Mesothelial cell of epicardium (in vitro differentiated cells): ENCODE measurements at regions not wholly inside any gene's neighbourhood (a gene's known extent, or its start where the extent isn't known, plus 50 kb on each side); places are given as distances from the start of the nearest gene placed in this dataset.

Source experiments
- DNase-seq, 2 experiments: peaks; one replicate each; pipeline ENCODE4 v3.0.0; 2021; ENCODE audit warnings: low spot score in 2 of 2; ENCODE audit not compliant: unreplicated experiment in 2 of 2
- H3K27ac Mint-ChIP-seq: 2 replicates; pipeline ENCODE4 v1.8.0; 2021; ENCODE audit warnings: mixed read lengths
- H3K27me3 Mint-ChIP-seq: 2 replicates; pipeline ENCODE4 v1.8.0; 2021; ENCODE audit warnings: low read depth, mixed read lengths
- H3K36me3 Mint-ChIP-seq: 2 replicates; pipeline ENCODE4 v1.8.0; 2021; ENCODE audit warnings: mixed read lengths
- H3K4me1 Mint-ChIP-seq: 2 replicates; pipeline ENCODE4 v1.8.0; 2021; ENCODE audit warnings: mixed read lengths
- H3K4me3 Mint-ChIP-seq: 2 replicates; pipeline ENCODE4 v1.8.0; 2021; ENCODE audit warnings: mild to moderate bottlenecking, moderate library complexity, mixed read lengths
- H3K9me3 Mint-ChIP-seq: 2 replicates; pipeline ENCODE4 v1.8.0; 2021; ENCODE audit warnings: mixed read lengths
- TF ChIP-seq, protein P1 (sequence below): fragments of 200-600 bp; sonication (generic); IDR thresholded peaks from one replicate; pipeline ENCODE4 v1.5.0; 2021; ENCODE audit warnings: antibody characterized with exemption; ENCODE audit not compliant: unreplicated experiment

DNA sequence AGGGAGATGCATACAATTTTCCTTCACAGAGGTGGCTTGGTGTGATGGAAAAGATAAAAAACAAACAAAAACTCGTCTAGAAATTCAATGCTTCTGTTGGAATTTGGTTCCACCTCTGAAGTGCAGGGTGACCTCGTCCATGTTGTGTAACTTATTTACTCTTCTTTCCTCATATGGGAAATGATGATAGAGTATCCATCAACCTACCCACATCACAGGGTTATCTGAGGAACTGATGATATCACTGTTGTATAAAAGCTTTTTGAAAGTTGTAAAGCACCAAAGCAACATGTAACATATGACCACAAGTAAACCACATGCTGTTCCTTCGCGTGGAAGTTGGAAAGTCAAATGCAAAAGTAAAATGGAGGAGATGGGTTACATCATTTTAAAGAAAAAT, 212.0 kb upstream of the SGK1 start:
- TF ChIP-seq, protein P1, sequence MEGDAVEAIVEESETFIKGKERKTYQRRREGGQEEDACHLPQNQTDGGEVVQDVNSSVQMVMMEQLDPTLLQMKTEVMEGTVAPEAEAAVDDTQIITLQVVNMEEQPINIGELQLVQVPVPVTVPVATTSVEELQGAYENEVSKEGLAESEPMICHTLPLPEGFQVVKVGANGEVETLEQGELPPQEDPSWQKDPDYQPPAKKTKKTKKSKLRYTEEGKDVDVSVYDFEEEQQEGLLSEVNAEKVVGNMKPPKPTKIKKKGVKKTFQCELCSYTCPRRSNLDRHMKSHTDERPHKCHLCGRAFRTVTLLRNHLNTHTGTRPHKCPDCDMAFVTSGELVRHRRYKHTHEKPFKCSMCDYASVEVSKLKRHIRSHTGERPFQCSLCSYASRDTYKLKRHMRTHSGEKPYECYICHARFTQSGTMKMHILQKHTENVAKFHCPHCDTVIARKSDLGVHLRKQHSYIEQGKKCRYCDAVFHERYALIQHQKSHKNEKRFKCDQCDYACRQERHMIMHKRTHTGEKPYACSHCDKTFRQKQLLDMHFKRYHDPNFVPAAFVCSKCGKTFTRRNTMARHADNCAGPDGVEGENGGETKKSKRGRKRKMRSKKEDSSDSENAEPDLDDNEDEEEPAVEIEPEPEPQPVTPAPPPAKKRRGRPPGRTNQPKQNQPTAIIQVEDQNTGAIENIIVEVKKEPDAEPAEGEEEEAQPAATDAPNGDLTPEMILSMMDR = no peak
- no peak for DNase-seq
- peaks cover 10% of the 10 kb centered on the region for H3K4me1 Mint-ChIP-seq
- H3K36me3 Mint-ChIP-seq = no peaks in the 10 kb centered on the region
- H3K27me3 Mint-ChIP-seq = no peaks in the 10 kb centered on the region
- H3K27ac Mint-ChIP-seq = no peak overlapping the region
- peaks cover 3% of the 10 kb centered on the region for H3K9me3 Mint-ChIP-seq
- no peak overlapping the region for H3K4me3 Mint-ChIP-seq

DNA sequence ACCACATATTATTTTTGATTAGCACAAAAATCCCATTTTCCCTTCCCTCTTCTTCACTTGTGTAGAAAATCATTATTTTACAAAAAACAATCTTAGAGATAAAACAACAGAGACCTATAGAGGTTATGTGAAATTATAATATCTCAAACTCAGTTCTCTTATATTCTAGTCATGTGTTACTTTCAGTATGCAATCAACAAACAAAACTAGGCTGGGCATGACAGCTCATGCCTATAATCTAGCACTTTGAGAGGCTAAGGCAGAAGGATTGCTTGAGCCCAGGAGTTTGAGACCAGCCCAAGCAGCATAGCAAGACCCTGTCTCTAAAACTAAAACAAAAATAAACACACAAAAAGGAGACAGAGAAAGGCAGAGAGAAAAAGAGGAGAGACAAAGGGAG, 211.4 kb upstream of the SGK1 start:
- H3K4me3 Mint-ChIP-seq = no peak overlapping the region

DNA sequence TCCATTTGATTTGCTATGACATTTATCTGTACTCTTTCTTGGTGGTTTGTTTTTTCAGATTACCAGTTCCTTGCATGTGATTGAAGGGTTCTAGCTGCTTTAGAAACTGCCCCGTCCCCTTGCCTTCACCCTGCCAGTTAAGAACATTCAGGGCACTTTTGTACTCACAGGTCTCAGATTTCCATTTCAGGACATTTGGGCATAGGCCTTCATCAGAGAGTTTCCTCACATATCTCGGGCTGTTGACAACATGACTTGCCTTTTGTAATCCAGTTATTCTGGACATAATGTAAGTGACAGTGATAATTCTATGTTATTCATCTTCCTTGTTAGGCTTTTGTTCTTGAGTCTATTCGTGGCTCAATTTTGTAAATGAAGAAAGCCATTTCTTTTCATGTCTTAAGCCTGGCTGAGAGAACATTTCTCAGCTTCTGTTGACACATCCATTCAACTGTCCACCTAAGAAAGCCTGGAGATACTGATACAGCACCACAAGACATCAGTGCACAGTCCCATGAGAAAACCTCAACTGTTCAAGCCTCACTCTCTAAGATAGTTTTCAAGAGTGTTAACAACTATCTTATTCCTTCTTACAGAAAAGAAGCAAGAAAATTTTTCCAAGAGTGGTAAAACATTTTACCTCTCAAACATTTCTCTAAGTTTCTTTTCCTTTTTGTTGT, 209.3 kb upstream of the SGK1 start:
- H3K36me3 Mint-ChIP-seq = no peaks in the 10 kb centered on the region
- no peak overlapping the region for H3K27ac Mint-ChIP-seq
- TF ChIP-seq, protein P1 = no peak
- no peaks in the 10 kb centered on the region for H3K27me3 Mint-ChIP-seq
- peaks cover 10% of the 10 kb centered on the region for H3K4me1 Mint-ChIP-seq
- no peaks in the 10 kb centered on the region for H3K9me3 Mint-ChIP-seq
- no peak overlapping the region for H3K4me3 Mint-ChIP-seq
- no peak for DNase-seq

More for the DNA sequence above, 211.4 kb upstream of the SGK1 start:
- no peak for DNase-seq
- no peaks in the 10 kb centered on the region for H3K9me3 Mint-ChIP-seq
- peaks cover 10% of the 10 kb centered on the region for H3K4me1 Mint-ChIP-seq
- no peaks in the 10 kb centered on the region for H3K36me3 Mint-ChIP-seq
- no peak overlapping the region for H3K27ac Mint-ChIP-seq
- H3K27me3 Mint-ChIP-seq = no peaks in the 10 kb centered on the region
- TF ChIP-seq, protein P1 = no peak

DNA sequence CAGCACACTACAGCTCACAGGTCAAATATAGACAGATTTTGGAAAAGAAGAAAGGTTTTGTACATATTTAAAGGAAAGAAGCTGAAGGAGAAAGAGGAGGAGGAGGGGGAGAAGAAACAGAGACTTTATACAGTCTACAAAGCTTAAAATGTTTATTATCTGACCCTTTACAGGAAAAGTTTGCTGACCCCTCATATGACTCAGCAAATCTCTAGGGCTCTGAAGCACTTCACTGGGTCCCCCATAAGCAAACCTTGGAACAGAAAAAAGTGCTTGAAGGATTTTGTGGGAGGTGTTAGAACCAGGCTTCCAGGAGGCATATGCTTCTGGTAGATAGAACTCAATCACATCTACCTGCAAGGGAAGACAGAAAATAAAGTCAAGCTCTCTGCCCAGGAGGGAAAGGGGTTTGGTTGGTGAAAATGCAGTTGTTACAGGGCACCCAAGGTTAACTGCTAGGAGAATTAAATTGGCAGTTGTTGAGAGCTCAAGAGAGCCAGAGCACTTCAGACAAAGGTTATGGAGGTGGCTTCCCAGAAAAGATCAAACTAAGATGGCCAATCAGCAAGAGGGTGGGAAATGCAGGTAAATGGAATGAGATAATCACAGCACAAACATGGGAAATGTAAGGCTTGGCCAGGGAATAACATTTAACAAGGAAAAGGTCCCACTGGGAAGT, 207.4 kb upstream of the SGK1 start:
- no peaks in the 10 kb centered on the region for H3K9me3 Mint-ChIP-seq

DNA sequence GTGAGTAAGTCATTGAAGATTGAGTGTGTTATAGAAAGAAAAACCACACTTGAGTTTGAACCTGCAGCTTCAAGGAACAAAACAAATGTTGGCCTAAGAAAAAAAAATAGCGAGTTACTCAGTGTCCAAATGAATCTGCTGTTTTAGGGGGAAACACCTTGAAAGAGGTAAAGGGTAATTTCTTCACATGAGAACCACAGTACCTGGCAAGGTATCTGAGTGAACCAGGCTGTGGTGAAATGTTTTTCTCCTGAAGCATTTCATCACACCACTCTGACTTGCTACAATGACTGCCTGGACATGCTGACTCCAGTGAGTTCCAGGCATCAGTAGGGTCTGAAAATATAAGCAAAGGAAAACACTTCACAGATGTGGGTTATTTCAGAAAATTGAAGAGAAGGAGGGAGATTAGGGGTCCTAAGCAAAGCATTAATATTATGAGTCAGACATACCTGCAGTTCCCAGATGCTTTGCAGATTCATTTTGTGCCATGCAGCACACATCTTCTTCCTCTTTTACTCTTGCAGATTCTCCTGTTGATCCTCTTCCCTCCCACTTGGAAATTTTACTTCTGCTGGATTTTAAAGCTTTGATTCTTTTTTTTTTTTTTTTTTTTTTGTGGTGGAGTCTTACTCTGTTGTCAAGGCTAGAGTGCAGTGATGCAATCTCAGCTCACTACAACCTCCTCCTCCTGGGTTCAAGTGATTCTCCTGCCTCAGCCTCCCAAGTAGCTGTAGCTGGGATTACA, 206.2 kb upstream of the SGK1 start:
- H3K27ac Mint-ChIP-seq = no peak overlapping the region
- no peaks in the 10 kb centered on the region for H3K9me3 Mint-ChIP-seq
- H3K4me1 Mint-ChIP-seq = peaks cover 19% of the 10 kb centered on the region
- no peak for DNase-seq
- TF ChIP-seq, protein P1 = no peak
- H3K36me3 Mint-ChIP-seq = no peaks in the 10 kb centered on the region
- H3K27me3 Mint-ChIP-seq = no peaks in the 10 kb centered on the region
- no peak overlapping the region for H3K4me3 Mint-ChIP-seq

More for the DNA sequence above, 207.4 kb upstream of the SGK1 start:
- DNase-seq = no peak
- TF ChIP-seq, protein P1 = no peak
- Mint-ChIP-seq H3K4me1 (peaks cover 16% of the 10 kb centered on the region), H3K27me3 (no peaks in the 10 kb centered on the region), H3K27ac (no peak overlapping the region), H3K36me3 (no peaks in the 10 kb centered on the region), H3K4me3 (no peak overlapping the region)
